MCF 10A (cell line): ENCODE measurements at regions not wholly inside any gene's neighbourhood (a gene's known extent, or its start where the extent isn't known, plus 50 kb on each side); places are given as distances from the start of the nearest gene placed in this dataset.

ENCODE experiments used
- BruUV-seq: library from RNA; stranded (reverse); fragments of 400-500 nt; replicated peaks from 2 replicates; lab custom pipeline; 2021; lab: Mats Ljungman, UMichigan
- CTCF ChIA-PET: fragments of 300-600 bp; sonication (Branson Sonifier 250); formaldehyde crosslinking; extraction: SDS; loops from one replicate; lab custom pipeline; 2021; ENCODE audit warnings: antibody characterized with exemption, inconsistent platforms; lab: Yijun Ruan, JAX
- POLR2A ChIA-PET: fragments of 300-600, 350-650 bp; sonication (Branson Sonifier 250); formaldehyde crosslinking; extraction: SDS; loops from one replicate; lab custom pipeline; 2020; ENCODE audit warnings: antibody characterized with exemption, inconsistent platforms; lab: Yijun Ruan, JAX
- DNase-seq: peaks from one replicate; pipeline ENCODE4 v3.0.0-alpha.2; 2018; ENCODE audit not compliant: unreplicated experiment
- H3K27ac Mint-ChIP-seq: one replicate; pipeline ENCODE4 v1.8.0; 2022; ENCODE audit warnings: mild to moderate bottlenecking, low read depth, mixed read lengths; ENCODE audit not compliant: unreplicated experiment
- H3K27me3 Mint-ChIP-seq: one replicate; pipeline ENCODE4 v1.8.0; 2022; ENCODE audit warnings: mixed read lengths; ENCODE audit not compliant: insufficient read depth, unreplicated experiment
- H3K36me3 Mint-ChIP-seq: one replicate; pipeline ENCODE4 v1.8.0; 2022; ENCODE audit warnings: mild to moderate bottlenecking, moderate library complexity, mixed read lengths; ENCODE audit not compliant: insufficient read depth, unreplicated experiment
- H3K4me1 Mint-ChIP-seq: one replicate; pipeline ENCODE4 v1.8.0; 2022; ENCODE audit warnings: mixed read lengths; ENCODE audit not compliant: insufficient read depth, unreplicated experiment
- H3K4me3 Mint-ChIP-seq: one replicate; pipeline ENCODE4 v1.8.0; 2022; ENCODE audit warnings: mild to moderate bottlenecking, moderate library complexity, mixed read lengths; ENCODE audit not compliant: unreplicated experiment
- H3K9me3 Mint-ChIP-seq: one replicate; pipeline ENCODE4 v1.8.0; 2022; ENCODE audit warnings: mixed read lengths; ENCODE audit not compliant: unreplicated experiment
- CTCF ChIP-seq: fragments of 200-600 bp; IDR thresholded peaks from one replicate; pipeline ENCODE4 v1.8.0; 2022; ENCODE audit warnings: antibody characterized with exemption, mild to moderate bottlenecking; ENCODE audit not compliant: unreplicated experiment
- intact Hi-C: fragments of 100-400 bp; cut with micrococcal nuclease; formaldehyde crosslinking; loops from 2 replicates; pipeline ENCODE4 v1.14.1; 2022

DNA sequence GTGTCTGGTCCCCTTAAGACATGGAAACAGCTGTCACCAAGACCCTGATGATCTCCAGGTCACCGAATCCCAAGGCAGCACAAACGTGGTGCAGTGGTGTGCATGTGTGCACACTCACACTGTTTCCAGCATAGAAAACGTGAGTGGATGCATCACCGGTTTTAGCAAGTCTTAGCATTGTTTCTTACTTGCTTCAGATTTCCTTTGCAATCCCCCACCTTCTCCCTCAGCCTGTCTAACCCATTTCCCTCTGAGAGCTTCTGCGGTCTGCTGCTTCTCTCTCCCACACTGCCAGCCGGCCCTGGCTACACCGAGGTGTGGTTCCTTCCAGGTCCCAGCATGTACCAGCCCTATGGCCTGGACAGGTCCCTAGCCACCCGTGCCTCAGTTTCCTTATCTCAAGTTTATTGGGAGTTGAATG, 343.4 kb upstream of the HS6ST1 start:
- intact Hi-C loops: no loop called here
- no TSS peak for BruUV-seq
- peaks cover 10% of the 10 kb centered on the region for H3K36me3 Mint-ChIP-seq
- H3K4me1 Mint-ChIP-seq: no peaks in the 10 kb centered on the region
- no peak for TF ChIP-seq CTCF
- peaks cover 9% of the 10 kb centered on the region for H3K27me3 Mint-ChIP-seq
- CTCF ChIA-PET: no interaction called here
- no peak overlapping the region for H3K4me3 Mint-ChIP-seq
- H3K9me3 Mint-ChIP-seq: peaks cover 4% of the 10 kb centered on the region
- no peak overlapping the region for H3K27ac Mint-ChIP-seq
- POLR2A ChIA-PET: no interaction called here
- DNase-seq: no peak

GRCh38 chr2:128663371-128664050, 344.8 kb upstream of the HS6ST1 start:
- Mint-ChIP-seq H3K4me1 (no peaks in the 10 kb centered on the region), H3K27me3 (peaks cover 9% of the 10 kb centered on the region), H3K27ac (no peak overlapping the region), H3K36me3 (peaks cover 10% of the 10 kb centered on the region), H3K9me3 (peaks cover 11% of the 10 kb centered on the region), H3K4me3 (no peak overlapping the region)
- intact Hi-C loops: no loop called here
- TF ChIP-seq CTCF: no peak
- no peak for DNase-seq
- no TSS peak for BruUV-seq
- ChIA-PET POLR2A (no interaction called here), CTCF (interaction anchor here (0.6 kb wide), 1 partner anchor 1261 kb away, joined by 3 read pairs; no protein-coding TSS in a partner anchor)

- DNase-seq: no peak
- Mint-ChIP-seq H3K36me3 (peaks cover 10% of the 10 kb centered on the region), H3K27me3 (no peaks in the 10 kb centered on the region), H3K4me3 (no peak overlapping the region), H3K9me3 (peaks cover 11% of the 10 kb centered on the region), H3K4me1 (no peaks in the 10 kb centered on the region), H3K27ac (no peak overlapping the region)
- ChIA-PET CTCF (no interaction called here), POLR2A (no interaction called here)
- no TSS peak for BruUV-seq
- intact Hi-C loops: no loop called here
- no peak for TF ChIP-seq CTCF
These were observed 345.9 kb upstream of the HS6ST1 start for GRCh38 chr2:128664499-128664971.

- CTCF ChIA-PET: no interaction called here
- no TSS peak for BruUV-seq
- no peaks in the 10 kb centered on the region for H3K4me1 Mint-ChIP-seq
- POLR2A ChIA-PET: no interaction called here
- peaks cover 11% of the 10 kb centered on the region for H3K9me3 Mint-ChIP-seq
- no peaks in the 10 kb centered on the region for H3K27me3 Mint-ChIP-seq
- intact Hi-C loops: no loop called here
- no peak overlapping the region for H3K4me3 Mint-ChIP-seq
- H3K36me3 Mint-ChIP-seq: peaks cover 10% of the 10 kb centered on the region
- TF ChIP-seq CTCF: no peak
- no peak for DNase-seq
- no peak overlapping the region for H3K27ac Mint-ChIP-seq
These were observed 346.4 kb upstream of the HS6ST1 start for GRCh38 chr2:128665113-128665512.
